Thyroid gland (tissue), 4 donors: ENCODE measurements at regions not wholly inside any gene's neighbourhood (a gene's known extent, or its start where the extent isn't known, plus 50 kb on each side); places are given as distances from the start of the nearest gene placed in this dataset.

Experiments
- DNase-seq, 2 donors: peaks; one replicate each; pipeline ENCODE4 v3.0.0-alpha.2; 2019
- H3K27ac ChIP-seq, 3 donors: fragments of 200-600 bp; sonication (generic); 1 replicate in 2 of 3; 2 replicates in 1 of 3; pipeline ENCODE4 v1.5.1; 2016 to 2019; ENCODE audit warnings: mild to moderate bottlenecking in 1 of 3, moderate library complexity in 1 of 3
- H3K27me3 ChIP-seq: fragments of 200-600 bp; sonication (generic); one replicate; pipeline ENCODE4 v1.5.1; 2019
- H3K36me3 ChIP-seq, 2 donors: fragments of 200-600 bp; sonication (generic); one replicate each; pipeline ENCODE4 v1.5.1; 2016 to 2019
- H3K4me1 ChIP-seq, 2 donors: fragments of 200-600 bp; sonication (generic); one replicate each; pipeline ENCODE4 v1.5.1; 2017 to 2019
- H3K4me3 ChIP-seq, 3 donors: fragments of 200-600 bp; sonication (generic); replicated peaks in 1 of 3; 1 replicate in 2 of 3; 2 replicates in 1 of 3; pipeline ENCODE4 v1.5.1; 2016; ENCODE audit warnings: mild to moderate bottlenecking in 1 of 3
- H3K9me3 ChIP-seq: fragments of 200-600 bp; sonication (generic); one replicate; pipeline ENCODE4 v1.5.1; 2017
- CTCF ChIP-seq, 6 experiments: fragments of 200-600 bp in 3 of 6; fragments of 450-650 bp in 3 of 6; sonication (generic) in 3 of 6; IDR thresholded peaks; one replicate each; pipeline ENCODE4 v1.5.1; 2016 to 2019; ENCODE audit warnings: antibody characterized with exemption in 6 of 6, mild to moderate bottlenecking in 2 of 6, inconsistent platforms in 1 of 6, moderate library complexity in 1 of 6
- POLR2A ChIP-seq, 2 donors: fragments of 450-650 bp; IDR thresholded peaks; one replicate each; pipeline ENCODE4 v1.6.1; 2017; ENCODE audit warnings: antibody characterized with exemption in 2 of 2, mild to moderate bottlenecking in 2 of 2, moderate library complexity in 1 of 2
- WGBS, 2 donors: methylation state at CpG; one replicate each; pipeline ENCODE4 v1.1.5; 2017; 5-methylcytosine and 5-hydroxymethylcytosine counted together
- intact Hi-C: fragments of 100-400 bp; cut with DNase I; formaldehyde crosslinking; loops from one replicate; pipeline ENCODE4 v1.15.1; 2023

GRCh38 chr1:115408533-115408932 is 70.5 kb upstream of the NGF start:
- 79 to 83% methylated on average over 1 of the region's 1 CpG for WGBS, 2 donors
- Histone ChIP-seq H3K4me1 (peaks cover 17 to 23% of the 10 kb centered on the region in 2 donors), H3K9me3 (no peaks in the 10 kb centered on the region), H3K27me3 (no peaks in the 10 kb centered on the region), H3K4me3 (no peak overlapping the region), H3K36me3 (no peaks in the 10 kb centered on the region), H3K27ac (no peak overlapping the region)
- TF ChIP-seq CTCF (IDR thresholded peaks at IDR 0.05) (no peak), POLR2A (IDR thresholded peaks at IDR 0.05) (no peak)
- intact Hi-C loops: no loop called here
- DNase-seq: no peak

GRCh38 chr1:115404911-115405310 is 66.9 kb upstream of the NGF start:
- H3K27me3 ChIP-seq: no peaks in the 10 kb centered on the region
- no peaks in the 10 kb centered on the region for H3K36me3 ChIP-seq
- intact Hi-C loops: no loop called here
- H3K4me1 ChIP-seq: peaks cover 17 to 21% of the 10 kb centered on the region in 2 donors
- no peak overlapping the region for H3K27ac ChIP-seq
- TF ChIP-seq CTCF (IDR thresholded peaks at IDR 0.05): no peak
- no peak for TF ChIP-seq POLR2A (IDR thresholded peaks at IDR 0.05)
- no peaks in the 10 kb centered on the region for H3K9me3 ChIP-seq
- no peak for DNase-seq
- no peak overlapping the region for H3K4me3 ChIP-seq
- WGBS, 2 donors: 73 to 79% methylated on average over 2 of the region's 2 CpGs

- no peak overlapping the region for H3K4me3 ChIP-seq
- TF ChIP-seq CTCF (IDR thresholded peaks at IDR 0.05): no peak
- TF ChIP-seq POLR2A (IDR thresholded peaks at IDR 0.05): no peak
- 52 to 55% methylated on average over 2 of the region's 2 CpGs for WGBS, 2 donors
- peak overlapping the region in 1 of 3 donors; percentile 19 for H3K27ac ChIP-seq
- DNase-seq: no peak
- no peaks in the 10 kb centered on the region for H3K9me3 ChIP-seq
- no peaks in the 10 kb centered on the region for H3K27me3 ChIP-seq
- no peaks in the 10 kb centered on the region for H3K36me3 ChIP-seq
- H3K4me1 ChIP-seq: peaks cover 17 to 21% of the 10 kb centered on the region in 2 donors
- intact Hi-C loops: no loop called here
Measured at GRCh38 chr1:115402753-115403184, 64.7 kb upstream of the NGF start.

- no peak overlapping the region for H3K4me3 ChIP-seq
- intact Hi-C loops: no loop called here
- H3K9me3 ChIP-seq: no peaks in the 10 kb centered on the region
- no peaks in the 10 kb centered on the region for H3K36me3 ChIP-seq
- peaks cover 17 to 21% of the 10 kb centered on the region in 2 donors for H3K4me1 ChIP-seq
- 30 to 41% methylated on average over 1 of the region's 1 CpG for WGBS, 2 donors
- peak overlapping the region in 2 of 3 donors; percentile 1 to 19 for H3K27ac ChIP-seq
- H3K27me3 ChIP-seq: no peaks in the 10 kb centered on the region
- DNase-seq: no peak
- TF ChIP-seq CTCF (IDR thresholded peaks at IDR 0.05) (no peak), POLR2A (IDR thresholded peaks at IDR 0.05) (no peak)
Measured at GRCh38 chr1:115401676-115402075, 63.6 kb upstream of the NGF start.

- DNase-seq: no peak
- WGBS, 2 donors: 95 to 100% methylated on average over 1 of the region's 1 CpG
- H3K27me3 ChIP-seq: no peaks in the 10 kb centered on the region
- no peak for TF ChIP-seq CTCF (IDR thresholded peaks at IDR 0.05)
- H3K27ac ChIP-seq: no peak overlapping the region
- H3K4me3 ChIP-seq: no peak overlapping the region
- H3K36me3 ChIP-seq: no peaks in the 10 kb centered on the region
- H3K4me1 ChIP-seq: peaks cover 17 to 21% of the 10 kb centered on the region in 2 donors
- no peaks in the 10 kb centered on the region for H3K9me3 ChIP-seq
- intact Hi-C loops: no loop called here
Measured at GRCh38 chr1:115400891-115401290, 62.8 kb upstream of the NGF start.
